KMS-11 (cell line): ENCODE measurements at regions not wholly inside any gene's neighbourhood (a gene's known extent, or its start where the extent isn't known, plus 50 kb on each side); places are given as distances from the start of the nearest gene placed in this dataset.

Experiments
- H2AFZ ChIP-seq: fragments of 200-600 bp; sonication (generic); 2 replicates; pipeline ENCODE4 v1.6.1; 2016; ENCODE audit warnings: antibody characterized with exemption, mixed run types, low read depth
- H3K27ac ChIP-seq: fragments of 200-600 bp; sonication (generic); 2 replicates; pipeline ENCODE4 v1.6.1; 2016; ENCODE audit warnings: mild to moderate bottlenecking, mixed run types
- H3K27me3 ChIP-seq: fragments of 200-600 bp; sonication (generic); 2 replicates; pipeline ENCODE4 v1.6.1; 2017; ENCODE audit warnings: mild to moderate bottlenecking, low read depth, mixed run types, moderate library complexity; ENCODE audit not compliant: insufficient read depth
- H3K36me3 ChIP-seq: fragments of 200-600 bp; sonication (generic); 2 replicates; pipeline ENCODE4 v1.6.1; 2017; ENCODE audit warnings: mild to moderate bottlenecking, mixed run types; ENCODE audit not compliant: insufficient read depth
- H3K4me1 ChIP-seq: fragments of 200-600 bp; sonication (generic); 2 replicates; pipeline ENCODE4 v1.6.1; 2016; ENCODE audit warnings: mild to moderate bottlenecking, low read depth, mixed run types; ENCODE audit not compliant: poor library complexity, severe bottlenecking
- H3K4me2 ChIP-seq: fragments of 200-600 bp; sonication (generic); 2 replicates; pipeline ENCODE4 v1.7.0; 2016; ENCODE audit warnings: mild to moderate bottlenecking, mixed run types
- H3K4me3 ChIP-seq: fragments of 200-600 bp; sonication (generic); IDR thresholded peaks from 2 replicates; pipeline ENCODE4 v1.6.1; 2017; ENCODE audit warnings: low read depth, low read length, mixed read lengths; ENCODE audit not compliant: insufficient read depth
- H3K79me2 ChIP-seq: fragments of 200-600 bp; sonication (generic); 2 replicates; pipeline ENCODE4 v1.6.1; 2016; ENCODE audit warnings: low read depth, mixed run types; ENCODE audit not compliant: insufficient read depth
- H3K9ac ChIP-seq: fragments of 200-600 bp; sonication (generic); 2 replicates; pipeline ENCODE4 v1.6.1; 2016; ENCODE audit warnings: mild to moderate bottlenecking, mixed run types
- H4K20me1 ChIP-seq: fragments of 200-600 bp; sonication (generic); 2 replicates; pipeline ENCODE4 v1.6.1; 2016; ENCODE audit warnings: mild to moderate bottlenecking, mixed run types; ENCODE audit not compliant: insufficient read depth
- TF ChIP-seq, protein P1 (sequence below): fragments of 200-600 bp; sonication (generic); conservative IDR thresholded peaks from 2 replicates; pipeline ENCODE4 v1.6.1; 2017; ENCODE audit warnings: low read depth, mild to moderate bottlenecking, antibody characterized with exemption, low read length, moderate library complexity, mixed read lengths

DNA sequence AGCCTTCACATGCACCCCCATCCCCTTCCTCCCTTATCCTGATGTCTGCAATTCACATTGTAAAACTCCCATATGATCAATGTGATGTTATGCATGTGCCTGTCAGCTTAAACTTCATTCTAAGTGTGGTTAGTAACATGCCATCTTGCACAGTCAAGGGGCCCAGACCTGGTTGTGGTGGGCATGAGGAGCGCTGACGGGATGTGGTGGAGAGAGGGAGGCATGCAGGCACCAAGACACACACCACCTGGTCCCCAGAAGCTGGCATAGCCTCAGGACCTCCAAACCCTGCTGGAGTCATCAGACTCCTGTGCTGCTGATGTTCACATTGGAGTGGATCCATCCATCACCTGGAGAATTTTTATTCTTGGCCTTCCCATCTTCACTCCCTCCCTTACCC, 90.5 kb upstream of the ABCC4 start:
- Histone ChIP-seq H3K4me3 (no peak overlapping the region), H2AFZ (no peak overlapping the region), H3K4me2 (no peak overlapping the region), H3K27ac (no peak overlapping the region), H3K79me2 (no peaks in the 10 kb centered on the region), H3K27me3 (no peaks in the 10 kb centered on the region), H3K9ac (no peak overlapping the region), H3K36me3 (no peaks in the 10 kb centered on the region), H4K20me1 (no peaks in the 10 kb centered on the region), H3K4me1 (no peaks in the 10 kb centered on the region)
- TF ChIP-seq, protein P1, sequence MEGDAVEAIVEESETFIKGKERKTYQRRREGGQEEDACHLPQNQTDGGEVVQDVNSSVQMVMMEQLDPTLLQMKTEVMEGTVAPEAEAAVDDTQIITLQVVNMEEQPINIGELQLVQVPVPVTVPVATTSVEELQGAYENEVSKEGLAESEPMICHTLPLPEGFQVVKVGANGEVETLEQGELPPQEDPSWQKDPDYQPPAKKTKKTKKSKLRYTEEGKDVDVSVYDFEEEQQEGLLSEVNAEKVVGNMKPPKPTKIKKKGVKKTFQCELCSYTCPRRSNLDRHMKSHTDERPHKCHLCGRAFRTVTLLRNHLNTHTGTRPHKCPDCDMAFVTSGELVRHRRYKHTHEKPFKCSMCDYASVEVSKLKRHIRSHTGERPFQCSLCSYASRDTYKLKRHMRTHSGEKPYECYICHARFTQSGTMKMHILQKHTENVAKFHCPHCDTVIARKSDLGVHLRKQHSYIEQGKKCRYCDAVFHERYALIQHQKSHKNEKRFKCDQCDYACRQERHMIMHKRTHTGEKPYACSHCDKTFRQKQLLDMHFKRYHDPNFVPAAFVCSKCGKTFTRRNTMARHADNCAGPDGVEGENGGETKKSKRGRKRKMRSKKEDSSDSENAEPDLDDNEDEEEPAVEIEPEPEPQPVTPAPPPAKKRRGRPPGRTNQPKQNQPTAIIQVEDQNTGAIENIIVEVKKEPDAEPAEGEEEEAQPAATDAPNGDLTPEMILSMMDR = no peak

DNA sequence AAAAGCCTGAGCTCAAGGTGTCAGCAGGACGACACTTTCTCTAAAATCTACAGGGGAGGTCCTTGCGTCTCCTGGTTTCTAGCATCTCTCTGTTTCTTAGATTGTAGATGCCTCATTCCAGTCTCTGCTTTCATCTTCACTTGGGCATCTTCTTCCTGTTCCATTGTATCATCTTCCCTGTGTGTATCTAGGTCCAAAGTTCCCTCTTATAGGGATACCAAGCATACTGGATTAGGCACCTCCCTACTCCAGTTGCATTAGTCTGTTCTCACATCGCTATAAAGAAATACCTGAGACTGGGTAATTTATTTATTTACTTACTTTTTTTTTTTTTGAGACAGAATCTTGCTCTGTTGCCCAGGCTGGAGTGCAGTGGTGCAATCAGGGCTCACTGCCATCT, 91.3 kb upstream of the ABCC4 start:
- no peak overlapping the region for H3K27ac ChIP-seq
- H3K4me1 ChIP-seq = no peaks in the 10 kb centered on the region
- no peaks in the 10 kb centered on the region for H4K20me1 ChIP-seq
- H3K9ac ChIP-seq = no peak overlapping the region
- H3K36me3 ChIP-seq = no peaks in the 10 kb centered on the region
- H3K79me2 ChIP-seq = no peaks in the 10 kb centered on the region
- TF ChIP-seq, protein P1 = no peak
- H3K27me3 ChIP-seq = no peaks in the 10 kb centered on the region
- no peak overlapping the region for H2AFZ ChIP-seq
- H3K4me2 ChIP-seq = no peak overlapping the region
- H3K4me3 ChIP-seq = no peak overlapping the region

DNA sequence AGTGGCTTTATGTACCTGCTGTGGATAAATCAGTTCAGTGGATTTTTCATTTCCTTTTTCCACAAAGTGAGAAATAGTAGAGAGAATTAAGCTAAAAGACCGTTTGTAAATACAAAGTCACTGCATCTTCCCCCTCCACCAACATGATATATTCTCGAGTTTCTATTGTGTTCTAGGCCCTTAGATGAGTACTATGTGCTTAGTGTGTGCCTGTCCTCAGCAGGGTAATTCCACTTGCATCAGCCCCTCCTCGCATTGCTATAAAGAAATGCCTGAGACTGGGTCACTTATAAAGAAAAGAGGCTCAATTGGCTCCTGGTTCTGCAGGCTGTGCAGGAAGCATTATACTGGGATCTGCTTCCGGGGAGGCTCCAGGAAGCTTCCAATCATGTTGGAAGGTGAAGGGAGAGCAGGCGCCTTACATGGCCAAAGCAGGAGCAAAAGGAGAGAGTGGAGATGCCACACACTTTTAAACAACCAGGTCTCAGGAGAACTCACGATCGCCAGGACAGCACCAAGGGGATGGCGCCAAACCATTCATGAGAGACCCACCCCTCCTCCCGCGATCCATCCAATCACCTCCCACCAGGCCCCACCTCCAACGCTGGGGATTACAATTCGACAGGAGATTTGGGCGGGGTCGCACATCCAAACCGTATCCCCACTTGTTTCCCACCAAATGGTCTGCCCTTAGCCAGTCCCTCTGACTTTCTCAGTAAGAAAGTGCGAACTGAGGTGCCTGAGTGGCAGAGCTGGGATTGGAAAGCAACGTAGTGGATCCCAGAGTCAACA, 102.3 kb upstream of the ABCC4 start:
- H3K79me2 ChIP-seq = no peaks in the 10 kb centered on the region
- H2AFZ ChIP-seq = no peak overlapping the region; the same call in 1 of the 2 replicates
- no peak overlapping the region for H3K9ac ChIP-seq
- no peaks in the 10 kb centered on the region for H4K20me1 ChIP-seq
- no peak overlapping the region for H3K4me3 ChIP-seq
- H3K4me2 ChIP-seq = no peak overlapping the region
- no peak overlapping the region for H3K27ac ChIP-seq
- H3K27me3 ChIP-seq = no peaks in the 10 kb centered on the region
- H3K36me3 ChIP-seq = no peaks in the 10 kb centered on the region
- TF ChIP-seq, protein P1 = no peak
- H3K4me1 ChIP-seq = no peaks in the 10 kb centered on the region

DNA sequence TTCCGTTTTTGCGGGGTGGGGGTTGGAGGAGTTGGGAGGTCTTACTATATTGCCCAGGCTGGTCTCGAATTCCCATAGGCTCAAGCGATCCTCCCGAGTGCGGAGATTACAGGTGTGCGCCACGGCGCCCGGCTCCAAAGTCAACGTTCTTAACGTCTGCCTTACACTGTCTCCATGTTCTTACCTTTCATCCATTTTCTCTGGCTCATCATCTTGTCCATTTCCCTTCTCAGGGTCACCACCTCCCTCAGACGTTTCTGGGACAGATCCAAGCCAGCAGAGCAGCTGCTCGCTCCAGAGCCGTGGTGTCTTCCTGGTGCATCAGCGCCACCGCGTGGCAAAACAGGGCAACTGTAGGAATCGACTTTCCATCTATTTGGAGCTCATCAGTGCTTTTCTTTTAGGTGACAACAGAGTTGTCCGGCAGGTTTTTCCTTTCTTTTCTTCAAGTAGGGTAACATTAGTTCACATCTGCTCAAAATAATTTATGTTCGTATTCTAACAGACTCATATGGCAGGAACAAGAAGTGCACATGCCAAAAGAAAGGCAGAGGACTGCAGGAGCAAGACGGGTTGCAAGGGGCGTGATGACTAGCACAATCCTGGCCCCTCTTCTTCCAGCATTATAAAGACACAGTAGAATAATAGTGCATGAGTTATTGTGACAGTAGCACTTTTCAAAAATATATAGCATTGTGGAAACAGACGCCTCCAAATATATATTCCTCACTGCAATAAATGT, 103.1 kb upstream of the ABCC4 start:
- Histone ChIP-seq H3K27ac (no peak overlapping the region), H3K9ac (no peak overlapping the region), H3K4me1 (no peaks in the 10 kb centered on the region), H3K4me2 (no peak overlapping the region), H4K20me1 (no peaks in the 10 kb centered on the region), H3K27me3 (no peaks in the 10 kb centered on the region), H3K36me3 (no peaks in the 10 kb centered on the region), H2AFZ (no peak overlapping the region; the same call in 1 of the 2 replicates), H3K79me2 (no peaks in the 10 kb centered on the region), H3K4me3 (no peak overlapping the region)
- TF ChIP-seq, protein P1 = peak; percentile 85
